Left renal pelvis (tissue), 4 donors: ENCODE measurements at regions not wholly inside any gene's neighbourhood (a gene's known extent, or its start where the extent isn't known, plus 50 kb on each side); places are given as distances from the start of the nearest gene placed in this dataset.
"Not testable (repeated sequence)": the region's sequence is repeated elsewhere in the genome, so short reads cannot be mapped to it uniquely, and the experiment has no call there.

Experiments
- DNase-seq, 4 donors: peaks; one replicate each; pipeline ENCODE4 v3.0.0-alpha.2; 2013; ENCODE audit warnings: low read depth in 4 of 4, low spot score in 3 of 4

GRCh38 chr15:77897896-77898406 lies 179.6 kb downstream of the TBC1D2B start:
- no peak for DNase-seq

DNA sequence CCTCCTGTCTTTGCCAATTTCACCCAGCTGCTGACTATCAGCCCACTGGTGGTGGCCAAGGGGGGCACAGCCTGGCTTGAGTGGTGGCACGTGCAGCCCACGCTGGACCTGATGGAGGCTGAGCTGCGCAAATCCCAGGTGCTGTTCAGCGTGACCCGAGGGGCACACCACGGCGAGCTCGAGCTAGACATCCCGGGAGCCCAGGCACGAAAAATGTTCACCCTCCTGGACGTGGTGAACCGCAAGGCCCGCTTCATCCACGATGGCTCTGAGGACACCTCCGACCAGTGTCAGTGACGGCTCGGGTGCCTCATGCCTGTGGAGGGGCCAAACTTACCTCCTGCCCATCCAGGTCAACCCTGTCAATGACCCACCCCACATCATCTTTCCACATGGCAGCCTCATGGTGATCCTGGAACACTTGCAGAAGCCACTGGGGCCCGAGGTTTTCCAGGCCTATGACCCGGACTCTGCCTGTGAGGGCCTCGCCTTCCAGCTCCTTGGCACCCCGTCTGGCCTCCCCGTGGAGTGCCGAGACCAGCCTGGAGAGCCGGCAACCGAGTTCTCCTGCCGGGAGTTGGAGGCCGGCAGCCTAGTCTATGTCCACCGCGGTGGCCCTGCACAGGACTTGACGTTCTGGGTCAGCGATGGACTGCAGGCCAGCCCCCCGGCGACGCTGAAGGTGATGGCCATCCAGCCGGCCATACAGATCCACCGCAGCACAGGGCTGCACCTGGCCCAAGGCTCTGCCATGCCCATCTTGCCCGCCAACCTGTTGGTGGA lies 180.2 kb downstream of the TBC1D2B start:
- DNase-seq = not testable (repeated sequence)

GRCh38 chr15:77896147-77897112 lies 181.1 kb downstream of the TBC1D2B start:
- not testable (repeated sequence) for DNase-seq

GRCh38 chr15:77895742-77896141 lies 181.8 kb downstream of the TBC1D2B start:
- DNase-seq = no peak

DNA sequence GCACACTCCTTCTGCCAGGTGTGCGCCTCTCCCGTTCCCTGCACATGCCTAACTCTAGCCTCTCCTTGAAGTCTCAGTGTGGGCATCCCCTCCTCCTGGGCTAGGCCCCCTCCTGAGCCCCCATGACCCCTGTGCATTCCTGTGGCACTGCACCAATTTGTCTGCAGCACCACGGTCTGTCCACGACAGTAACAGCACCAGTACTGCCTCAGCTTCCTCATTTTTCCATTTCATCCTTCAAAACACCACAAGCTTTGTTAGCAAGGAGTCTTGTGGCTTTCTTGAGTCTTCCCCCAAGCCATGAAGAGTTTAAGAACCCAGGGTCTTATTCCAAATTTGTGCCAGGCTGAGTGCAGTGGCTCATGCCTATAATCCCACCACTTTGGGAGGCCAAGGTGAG lies 182.4 kb downstream of the TBC1D2B start:
- not testable (repeated sequence) for DNase-seq

- not testable (repeated sequence) for DNase-seq
These were observed 183.6 kb downstream of the TBC1D2B start for GRCh38 chr15:77893671-77894640.

GRCh38 chr15:77893246-77893645 lies 184.3 kb downstream of the TBC1D2B start:
- not testable (repeated sequence) for DNase-seq

GRCh38 chr15:77892335-77892734 lies 185.2 kb downstream of the TBC1D2B start:
- DNase-seq = no peak

GRCh38 chr15:77891862-77892261 lies 185.6 kb downstream of the TBC1D2B start:
- not testable (repeated sequence) for DNase-seq

DNA sequence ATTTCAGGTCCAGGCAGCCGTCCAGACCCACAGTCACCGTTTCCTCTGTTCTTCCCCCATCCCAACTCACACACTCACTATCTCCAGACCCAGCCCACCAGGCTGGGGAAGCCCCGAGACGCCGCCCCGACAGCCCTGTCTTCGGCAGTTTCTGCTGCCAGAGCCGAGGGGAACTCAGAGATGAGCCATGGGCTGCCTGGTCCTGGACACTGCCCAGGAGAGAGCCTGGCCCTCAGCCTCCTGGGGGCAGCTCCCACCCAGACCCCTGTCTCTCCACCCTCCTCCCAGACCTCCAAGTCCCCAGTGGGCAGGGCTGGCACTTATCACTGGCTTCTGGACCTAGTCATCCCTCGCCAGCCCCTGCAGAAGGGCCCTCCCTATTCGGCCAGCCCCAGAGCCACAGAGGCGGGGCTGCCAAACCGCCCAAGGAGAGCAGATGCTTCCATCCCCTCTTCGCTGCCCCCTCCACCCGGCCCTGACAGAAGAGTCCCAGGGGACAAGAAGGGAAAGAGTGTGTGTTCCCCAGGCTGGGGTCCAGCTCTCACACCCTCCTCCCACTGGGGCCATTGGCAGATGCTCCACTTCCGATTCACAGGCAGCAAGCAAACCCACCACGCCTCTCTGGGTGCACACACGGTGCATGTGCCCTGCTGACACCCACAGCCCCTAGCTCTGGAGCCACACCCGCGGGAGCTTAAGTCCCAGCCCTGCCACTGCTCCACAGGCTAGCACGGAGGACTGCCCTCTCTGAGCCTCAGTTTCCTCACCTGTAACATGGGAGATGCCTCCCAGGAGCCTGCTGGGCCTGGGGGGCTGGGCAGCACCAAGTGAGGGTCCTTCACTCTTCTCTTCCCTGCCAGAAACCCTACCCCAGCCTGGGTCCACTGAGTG lies 186.4 kb downstream of the TBC1D2B start:
- DNase-seq = not testable (repeated sequence)

DNA sequence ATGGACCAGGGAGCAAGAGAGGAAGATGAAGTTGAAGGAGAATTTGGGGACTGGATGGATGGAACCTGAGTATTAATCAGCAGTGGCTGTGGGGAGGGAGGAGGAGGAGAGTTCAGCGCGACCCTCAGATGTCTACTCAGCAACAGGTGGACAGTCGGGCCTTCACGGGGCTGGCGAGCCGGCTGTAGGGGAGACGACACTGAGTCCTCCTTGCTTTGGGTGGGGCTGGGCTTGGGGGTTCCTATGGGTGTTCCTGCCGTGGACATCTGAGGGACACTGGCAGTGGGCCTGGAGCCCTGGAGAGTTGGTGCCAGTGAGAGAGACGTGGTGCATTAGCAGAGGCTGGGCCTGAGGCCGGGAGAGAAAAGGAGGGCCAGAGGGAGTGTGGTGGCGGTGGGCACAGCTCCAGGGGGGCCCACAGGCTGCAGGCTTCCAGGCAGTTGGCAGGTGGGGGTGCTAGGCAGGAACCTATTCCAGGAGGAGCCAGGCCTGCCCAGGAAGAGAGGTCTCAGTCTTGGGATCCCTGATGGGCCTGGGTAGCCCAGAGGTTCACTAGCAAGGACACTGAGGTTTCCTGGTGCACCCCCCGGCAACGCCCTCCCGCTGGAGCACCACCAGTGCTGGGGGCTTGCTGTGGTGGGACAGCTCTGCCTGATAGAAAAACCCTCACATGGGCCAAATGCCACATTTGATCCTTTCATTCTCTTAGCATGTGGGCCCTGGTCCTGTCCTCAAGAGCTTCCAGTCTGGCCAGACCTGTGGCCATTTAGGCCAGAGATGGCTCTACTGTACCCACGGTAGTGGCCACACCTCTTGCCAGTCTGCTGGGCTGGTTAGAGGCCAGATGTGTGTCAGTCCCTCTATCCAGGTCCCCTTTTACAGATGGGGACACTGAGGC lies 187.4 kb downstream of the TBC1D2B start:
- not testable (repeated sequence) for DNase-seq

DNA sequence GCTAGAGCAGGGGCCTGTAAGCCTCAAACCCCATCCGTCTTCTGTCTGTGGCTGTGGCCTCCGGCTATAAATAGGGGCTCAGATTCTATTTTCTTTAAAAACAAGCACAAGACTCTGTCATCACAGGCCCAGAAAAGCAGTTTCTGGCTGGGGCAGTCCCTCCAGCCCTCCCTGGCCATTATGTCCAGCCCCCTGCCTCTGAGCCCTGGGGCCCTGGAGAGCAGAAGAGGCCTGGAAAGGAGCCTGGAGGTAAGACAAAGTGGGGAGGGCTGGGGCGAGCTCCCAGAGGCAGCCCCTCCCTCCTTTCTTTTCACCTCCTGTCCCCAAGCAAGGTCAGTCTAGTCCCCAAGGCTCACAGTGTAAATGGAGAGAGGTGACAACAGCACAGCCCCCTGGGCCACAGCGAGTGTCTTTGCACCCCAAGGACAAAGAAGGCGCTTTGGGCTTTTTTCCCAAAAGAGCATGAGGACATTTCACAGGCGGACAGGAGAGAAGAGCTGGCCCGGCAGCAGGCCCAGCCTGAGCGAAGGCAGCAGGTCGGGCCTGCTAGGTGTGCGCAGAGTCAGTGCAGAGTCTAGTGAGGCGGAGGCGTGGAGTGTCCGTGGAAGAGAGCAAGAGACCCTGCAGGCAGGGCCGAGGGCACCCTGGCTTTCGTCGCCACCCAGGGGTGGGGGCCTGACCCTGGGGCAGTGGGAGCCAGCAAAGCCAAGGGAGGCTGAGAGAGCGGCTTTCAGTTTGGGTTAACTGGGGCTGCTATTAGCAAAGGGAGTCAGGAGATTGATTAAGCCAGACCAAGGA lies 188.3 kb downstream of the TBC1D2B start:
- no peak for DNase-seq

DNA sequence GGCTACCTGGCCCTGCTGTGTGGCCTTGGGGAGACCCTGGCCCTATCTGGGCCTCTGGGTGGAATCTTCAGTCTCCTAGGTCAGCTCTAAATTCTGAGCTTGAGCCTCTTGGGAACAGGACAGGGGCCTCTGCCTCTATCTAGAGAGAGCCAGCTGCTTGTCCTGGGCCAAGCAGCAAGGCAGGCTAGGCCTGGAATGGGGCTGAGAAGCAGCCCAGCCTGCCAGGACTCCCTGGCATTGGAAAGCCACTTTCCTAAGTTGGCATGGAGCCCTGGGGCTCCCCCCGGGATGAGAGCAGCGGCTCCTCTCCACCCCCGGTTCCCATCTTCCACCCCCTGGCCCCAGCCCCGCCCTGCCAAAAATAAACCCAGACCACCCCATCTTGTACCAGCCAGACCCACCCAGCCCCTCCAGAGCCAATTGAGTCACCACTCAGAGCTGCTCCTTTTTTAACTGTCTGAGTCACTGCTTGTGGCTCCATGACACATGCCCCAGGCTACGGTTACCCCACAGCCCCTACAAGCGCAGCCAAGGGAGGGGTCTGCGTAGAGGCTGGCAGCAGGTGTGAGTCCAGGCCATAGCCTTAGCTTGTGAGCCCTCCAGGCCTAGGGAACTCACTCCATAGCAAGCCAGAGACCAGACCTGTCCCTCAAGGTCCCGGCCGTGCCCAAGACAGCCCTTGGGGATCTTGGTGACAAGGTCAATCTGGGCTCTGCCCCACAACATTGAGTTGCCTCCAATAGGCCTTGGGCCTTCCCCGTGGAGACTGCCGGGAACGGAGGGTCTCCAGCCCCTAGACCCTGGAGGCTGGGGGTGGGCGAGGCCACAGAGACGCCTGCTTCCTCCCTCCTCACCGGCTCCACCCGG lies 189.7 kb downstream of the TBC1D2B start:
- DNase-seq = not testable (repeated sequence)

DNA sequence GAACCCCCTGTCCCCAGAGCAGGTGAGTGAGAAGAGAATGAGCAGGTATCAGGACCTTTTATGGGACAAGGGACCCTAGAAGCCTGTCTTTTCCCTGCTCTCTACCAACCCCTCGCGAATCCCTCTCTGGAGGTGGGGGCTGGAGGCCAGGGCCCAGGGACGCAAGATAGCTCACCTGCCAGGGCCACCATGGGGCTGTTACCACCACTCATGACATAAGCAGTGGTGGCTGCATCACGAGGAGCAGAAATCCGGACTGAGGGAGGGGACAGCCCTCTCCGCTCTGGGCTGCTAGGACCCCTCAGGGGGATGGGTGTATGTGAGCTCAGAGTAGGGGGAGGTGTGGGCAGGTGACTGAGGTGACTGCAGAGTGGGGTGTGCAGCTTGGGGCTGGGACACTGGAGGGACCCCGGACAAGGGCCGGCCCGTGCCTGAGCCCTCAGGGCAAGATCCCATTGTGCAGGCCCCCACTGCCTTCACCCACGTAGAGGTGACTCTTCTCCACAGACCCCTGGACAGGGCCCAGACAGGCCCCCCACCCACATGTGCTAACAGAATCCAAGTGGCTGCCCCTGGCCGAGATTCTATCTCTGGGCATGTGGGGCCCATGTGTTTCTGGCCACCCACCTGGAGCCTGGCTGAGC lies 190.6 kb downstream of the TBC1D2B start:
- no peak for DNase-seq

- not testable (repeated sequence) for DNase-seq
These were observed 191.5 kb downstream of the TBC1D2B start for GRCh38 chr15:77885877-77886500.
